Caki2 (cell line): ENCODE measurements at regions not wholly inside any gene's neighbourhood (a gene's known extent, or its start where the extent isn't known, plus 50 kb on each side); places are given as distances from the start of the nearest gene placed in this dataset.
"Not testable (repeated sequence)": the region's sequence is repeated elsewhere in the genome, so short reads cannot be mapped to it uniquely, and the experiment has no call there.

Experiments
- DNase-seq: peaks from one replicate; pipeline ENCODE4 v3.0.0-alpha.2; 2015; ENCODE audit warnings: low read depth
- in situ Hi-C: cut with HindIII; loops from 2 replicates; pipeline ENCODE4 v1.10.0; 2016; ENCODE audit warnings: low sequenced_read_pairs, low pct_unique_long_range_greater_than_20kb, mixed read lengths

DNA sequence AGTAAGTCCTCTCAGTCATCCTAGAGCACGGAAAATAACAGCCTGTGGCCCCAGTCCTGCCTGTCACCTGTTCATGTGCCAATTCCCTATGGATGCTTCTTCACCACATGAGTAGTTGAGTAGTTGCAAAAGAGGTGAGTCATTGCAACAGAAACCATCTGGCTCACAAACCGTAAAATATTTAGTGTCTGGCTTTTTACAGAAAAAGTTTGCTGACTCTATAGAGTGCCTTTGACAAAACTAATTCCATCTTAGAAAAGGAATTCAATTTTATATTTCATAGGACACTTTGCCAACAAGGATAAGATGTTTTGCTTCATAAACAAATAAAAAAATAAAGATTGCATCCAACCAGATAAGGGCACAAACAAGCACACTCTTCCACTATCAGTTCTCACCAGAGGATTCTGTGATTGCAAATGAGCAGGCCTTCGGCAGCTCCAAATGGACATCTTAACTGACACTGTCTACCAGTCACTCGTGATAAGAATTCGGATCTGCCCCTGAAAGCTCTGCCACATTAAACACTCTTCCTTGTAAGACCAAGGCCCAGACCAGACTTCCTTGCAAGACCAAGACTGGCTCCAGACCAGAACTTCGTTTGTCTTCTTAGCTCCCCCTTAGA, 242.7 kb upstream of the SEMA3C start:
- in situ Hi-C loops = no loop called here
- peak; percentile 87 for DNase-seq

DNA sequence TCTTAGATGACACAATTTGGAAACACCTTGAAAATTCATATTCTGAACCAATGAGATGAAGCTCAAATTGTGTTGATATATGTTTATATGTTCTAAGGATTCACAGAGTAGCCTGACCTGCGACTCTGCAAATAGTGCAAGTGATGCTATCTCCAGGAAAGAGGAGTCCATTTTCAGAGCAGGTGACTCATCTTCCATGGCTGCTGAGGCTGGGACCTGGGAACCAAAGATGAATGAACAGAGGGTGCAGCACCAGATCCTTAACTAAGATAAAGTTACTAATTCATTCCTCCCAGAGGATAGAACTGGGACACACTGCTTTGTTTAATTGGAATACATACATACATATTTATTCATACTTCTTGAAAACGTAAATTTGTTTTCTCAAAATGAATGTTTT, 240.6 kb upstream of the SEMA3C start:
- in situ Hi-C loops = no loop called here
- peak; percentile 67 for DNase-seq

DNA sequence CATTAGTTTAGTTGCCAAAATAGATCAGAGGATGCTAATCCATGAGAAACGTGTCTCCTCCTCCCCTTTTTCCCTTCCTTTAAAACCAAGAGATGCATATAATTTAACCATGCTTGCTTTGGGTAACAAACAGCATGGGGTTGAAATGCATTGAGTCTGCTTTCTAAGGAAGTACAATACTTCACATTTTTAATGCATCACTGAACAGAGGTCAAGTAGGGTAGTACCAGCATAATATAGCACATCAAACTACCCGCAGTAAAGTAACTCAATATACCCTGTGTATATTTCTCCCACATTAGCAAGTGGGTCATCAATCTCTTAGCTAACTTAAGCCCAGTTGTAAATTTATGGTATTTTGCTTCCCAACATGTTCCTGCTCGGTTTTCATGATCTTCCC, 239.3 kb upstream of the SEMA3C start:
- in situ Hi-C loops = no loop called here
- DNase-seq = peak; percentile 60

DNA sequence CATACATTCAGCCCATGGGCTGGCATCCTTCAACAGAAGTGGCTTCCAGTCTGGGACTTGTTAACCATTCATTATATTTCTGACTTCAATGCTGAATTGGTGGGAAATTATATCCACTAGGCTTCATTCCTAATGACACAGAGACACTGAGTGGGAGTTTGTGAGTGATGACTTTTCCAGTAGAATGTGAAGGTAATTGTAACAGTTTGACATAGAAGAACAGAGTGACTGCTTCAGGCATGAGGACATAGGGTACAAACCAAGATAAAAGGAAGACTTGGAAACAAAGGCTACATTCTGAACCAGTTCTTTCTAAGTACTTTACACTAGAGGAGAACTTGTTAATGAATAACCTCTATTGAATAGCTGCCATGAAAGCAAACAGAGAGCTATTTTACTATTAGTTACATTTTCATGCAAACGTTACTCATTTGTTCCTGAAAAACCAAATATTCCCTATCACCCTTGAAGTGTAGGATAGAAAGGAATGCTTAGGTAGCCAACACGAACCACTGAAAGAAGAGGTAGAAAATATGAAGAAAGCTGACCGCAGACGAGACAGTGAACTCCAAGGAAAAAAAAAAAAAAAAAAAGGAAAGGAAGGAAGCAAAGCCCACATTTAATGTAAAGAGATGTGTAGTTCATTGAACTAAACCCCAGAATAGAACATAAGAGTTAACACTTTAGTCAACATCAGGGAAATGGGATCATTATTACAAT, 237.0 kb upstream of the SEMA3C start:
- DNase-seq = peak; percentile 93
- in situ Hi-C loops = no loop called here

DNA sequence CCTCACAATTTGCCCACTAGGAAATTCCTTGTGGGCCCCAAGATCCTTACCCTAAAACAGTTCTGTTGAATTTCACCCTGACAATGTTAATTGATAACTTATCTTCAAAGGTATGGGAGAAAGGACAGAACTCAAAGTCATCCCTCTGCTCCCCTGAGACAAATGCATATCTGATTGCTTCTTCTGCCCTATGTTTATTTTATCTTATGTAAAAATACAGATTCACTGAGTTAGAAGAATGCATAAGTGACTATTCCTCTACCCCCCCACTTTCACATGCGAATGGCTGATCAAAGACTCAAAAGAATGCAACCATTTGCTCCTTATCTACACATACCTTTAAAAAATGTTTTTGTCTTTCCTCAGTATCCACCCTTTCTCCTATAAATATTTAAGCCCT, 235.7 kb upstream of the SEMA3C start:
- DNase-seq = no peak
- in situ Hi-C loops = no loop called here

DNA sequence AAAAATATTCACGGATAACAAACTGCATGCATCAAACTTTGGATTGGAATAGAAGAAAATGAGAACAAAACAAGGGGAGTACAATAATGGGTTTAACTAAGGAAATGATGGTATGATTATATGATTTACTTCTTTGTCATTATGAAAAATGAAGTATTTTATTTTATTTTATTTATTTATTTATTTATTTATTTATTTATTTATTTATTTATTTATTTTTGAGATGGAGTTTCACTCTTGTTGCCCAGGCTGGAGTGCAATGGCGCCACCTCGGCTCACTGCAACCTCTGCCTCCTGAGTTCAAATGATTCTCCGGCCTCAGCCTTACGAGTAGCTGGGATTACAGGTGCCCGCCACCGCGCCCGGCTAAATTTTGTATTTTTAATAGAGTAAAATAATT, 234.1 kb upstream of the SEMA3C start:
- in situ Hi-C loops, DNase-seq: not testable (repeated sequence)

DNA sequence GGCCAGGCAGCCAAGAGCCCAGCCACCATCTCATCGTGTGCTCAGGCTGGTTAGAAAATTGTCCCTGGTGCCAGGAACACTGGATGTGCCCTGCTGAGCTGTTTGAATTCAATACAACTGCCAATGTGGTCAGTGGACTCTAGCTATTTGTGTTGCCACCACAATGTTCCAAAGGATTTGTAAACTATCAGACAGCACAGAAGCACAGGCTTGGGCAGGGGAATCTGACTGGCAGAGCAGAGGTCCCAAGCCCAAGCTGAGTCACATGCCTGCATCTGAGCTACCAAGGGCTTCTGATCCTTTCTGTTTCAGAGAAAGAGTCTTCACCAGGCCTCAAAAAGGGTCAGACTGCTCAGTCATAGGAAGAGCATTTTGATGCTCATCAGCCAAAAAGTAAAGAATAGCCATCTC, 232.1 kb upstream of the SEMA3C start:
- in situ Hi-C loops = no loop called here
- no peak for DNase-seq

DNA sequence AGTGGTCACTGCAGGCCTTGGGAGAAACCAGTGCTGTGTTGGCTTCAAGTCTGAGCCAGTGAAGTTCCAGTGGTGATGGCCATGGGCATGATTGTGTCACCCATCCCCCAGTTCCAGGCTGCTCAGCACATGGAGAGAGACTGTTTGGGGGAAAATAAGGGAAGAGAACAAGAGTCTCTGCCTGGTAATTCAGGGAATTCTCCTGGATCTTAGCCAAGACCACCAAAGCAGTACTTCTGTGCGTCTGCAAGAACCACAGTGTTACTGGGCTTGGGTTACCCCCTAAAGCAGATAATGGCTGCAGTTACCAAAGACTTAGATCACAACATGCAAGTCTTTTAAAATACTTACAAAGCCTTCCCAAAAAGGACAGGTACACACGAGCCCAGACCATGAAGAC, 225.0 kb upstream of the SEMA3C start:
- in situ Hi-C loops = no loop called here
- no peak for DNase-seq

DNA sequence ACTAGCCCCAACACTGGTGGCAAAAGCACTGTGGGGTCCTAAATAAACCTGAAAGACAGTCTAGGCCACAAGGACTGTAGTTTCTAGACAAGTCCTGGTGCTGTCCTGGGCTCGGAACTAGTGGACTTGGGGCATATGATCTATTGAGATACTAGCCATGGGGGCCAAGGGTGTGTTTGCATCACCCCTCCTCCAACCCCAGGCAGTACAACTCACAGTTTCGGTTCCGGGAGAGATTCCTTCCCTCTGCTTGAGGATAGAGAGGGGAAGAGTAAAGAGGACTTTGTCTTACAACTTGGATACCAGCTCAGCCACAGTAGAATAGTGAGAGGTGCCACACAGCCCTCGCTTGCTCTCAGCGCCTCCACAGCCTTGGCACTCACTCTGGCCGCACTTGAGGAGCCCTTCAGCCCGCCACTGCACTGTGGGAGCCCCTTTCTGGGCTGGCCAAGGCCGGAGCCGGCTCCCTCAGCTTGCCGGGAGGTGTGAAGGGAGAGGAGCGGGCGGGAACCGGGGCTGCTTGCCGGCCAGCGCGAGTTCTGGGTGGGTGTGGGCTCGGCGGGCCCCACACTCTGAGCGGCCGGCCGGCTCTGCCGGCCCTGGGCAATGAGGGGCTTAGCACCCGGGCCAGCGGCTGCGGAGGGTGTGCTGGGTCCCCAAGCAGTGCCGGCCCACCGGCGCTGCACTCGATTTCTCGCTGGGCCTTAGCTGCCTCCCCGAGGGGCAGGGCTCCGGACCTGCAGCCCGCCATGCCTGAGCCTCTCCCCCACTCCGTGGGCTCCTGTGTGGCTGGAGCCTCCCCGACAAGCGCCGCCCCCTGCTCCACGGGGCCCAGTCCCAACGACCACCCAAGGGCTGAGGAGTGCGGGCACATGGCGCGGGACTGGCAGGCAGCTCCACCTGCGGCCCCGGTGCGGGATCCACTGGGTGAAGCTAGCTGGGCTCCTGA, 222.7 kb upstream of the SEMA3C start:
- DNase-seq, in situ Hi-C loops: not testable (repeated sequence)

DNA sequence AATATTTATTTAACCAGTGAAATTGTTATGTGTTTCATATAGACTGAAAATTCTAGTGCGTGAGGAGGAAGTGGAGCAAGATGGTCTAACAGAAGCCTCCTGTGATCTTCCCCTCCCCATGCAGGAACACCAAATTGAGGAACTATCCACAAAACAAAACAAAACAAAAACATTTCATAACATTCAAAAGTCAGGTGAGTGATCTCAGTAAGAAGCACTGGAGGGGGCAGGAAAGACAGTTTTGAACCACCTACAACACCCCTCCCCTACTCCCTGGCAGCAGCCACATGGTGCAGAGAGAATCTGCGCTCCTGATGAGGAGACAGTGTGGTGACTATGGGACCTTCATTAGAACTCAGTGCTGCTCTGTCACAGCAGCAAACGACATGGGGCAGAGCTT, 221.9 kb upstream of the SEMA3C start:
- in situ Hi-C loops = no loop called here

DNA sequence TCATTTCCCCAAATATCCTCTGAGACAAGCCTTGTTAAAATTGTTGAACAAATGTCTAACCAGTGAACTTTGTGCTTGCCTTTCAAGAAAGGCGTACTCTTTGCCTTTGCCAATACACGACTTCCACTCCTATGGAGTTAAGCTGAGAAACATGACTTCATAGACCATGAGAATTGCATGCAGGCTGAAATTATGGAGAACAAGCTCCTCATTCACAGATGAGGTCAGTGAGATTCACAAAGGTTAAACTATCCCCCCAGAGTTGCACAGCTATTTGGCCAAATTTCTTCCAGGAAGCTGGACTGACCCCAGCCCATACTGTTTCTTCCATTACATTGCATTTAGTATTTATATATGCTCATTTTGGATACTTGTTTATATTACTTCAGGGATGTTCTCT, 221.4 kb upstream of the SEMA3C start:
- in situ Hi-C loops = no loop called here
- DNase-seq = no peak

More for the DNA sequence above, 221.9 kb upstream of the SEMA3C start:
- no peak for DNase-seq

DNA sequence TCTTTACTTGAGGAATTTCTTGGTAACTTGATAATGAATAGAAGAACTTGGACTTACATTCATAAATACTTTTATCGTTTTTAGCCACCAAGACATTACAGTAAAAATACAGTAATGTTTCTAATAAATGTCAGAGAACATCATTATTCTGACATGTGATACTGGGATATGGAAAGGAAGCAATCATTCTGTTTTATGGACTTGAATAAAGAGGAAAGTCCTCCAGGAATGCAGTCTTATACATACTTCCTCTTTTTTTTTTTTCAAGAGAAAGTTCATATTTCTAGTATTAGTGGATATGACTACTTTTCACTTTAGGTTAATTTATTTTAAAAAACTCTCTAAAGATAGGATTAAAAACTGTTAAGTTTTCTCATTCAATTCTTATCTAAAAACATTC, 220.0 kb upstream of the SEMA3C start:
- in situ Hi-C loops = no loop called here
- no peak for DNase-seq

DNA sequence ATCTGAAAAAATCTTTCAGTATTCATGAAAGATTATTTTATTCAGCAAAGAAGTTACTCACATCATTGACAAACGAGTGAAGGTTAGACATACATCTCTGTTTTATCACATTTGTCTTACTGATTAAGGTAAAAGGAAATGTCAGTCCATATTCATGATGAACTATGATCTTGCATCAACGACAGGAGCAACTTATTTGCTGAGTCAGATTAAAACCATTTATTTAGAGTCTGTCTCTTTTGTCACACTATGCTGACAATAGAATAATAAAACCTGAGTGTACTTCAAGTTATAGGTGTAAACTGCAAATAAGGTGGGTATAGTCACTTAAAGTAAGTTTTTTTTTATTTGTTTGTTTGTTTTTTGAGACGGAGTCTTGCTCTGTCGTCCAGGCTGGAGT, 216.5 kb upstream of the SEMA3C start:
- in situ Hi-C loops = no loop called here
- no peak for DNase-seq

DNA sequence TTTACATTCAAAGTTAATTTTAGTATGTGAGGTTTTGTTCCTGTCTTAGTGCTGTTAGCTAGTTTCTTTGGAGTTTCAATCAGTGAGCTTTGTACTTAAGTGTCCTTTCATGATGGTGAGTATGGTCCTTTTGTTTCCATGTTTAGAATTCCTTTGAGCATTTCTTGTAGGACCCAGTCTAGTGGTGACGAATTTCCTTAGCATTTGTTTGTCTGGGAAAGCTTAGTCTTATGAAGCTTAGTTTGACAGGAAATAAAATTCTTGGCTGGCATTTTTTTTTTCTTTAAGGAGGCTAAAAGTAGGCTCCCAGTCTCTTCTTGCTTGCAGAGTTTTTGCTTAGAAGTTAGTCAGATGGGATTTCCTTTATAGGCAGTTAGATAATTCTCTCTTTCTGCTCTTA, 209.2 kb upstream of the SEMA3C start:
- in situ Hi-C loops = no loop called here
- no peak for DNase-seq

DNA sequence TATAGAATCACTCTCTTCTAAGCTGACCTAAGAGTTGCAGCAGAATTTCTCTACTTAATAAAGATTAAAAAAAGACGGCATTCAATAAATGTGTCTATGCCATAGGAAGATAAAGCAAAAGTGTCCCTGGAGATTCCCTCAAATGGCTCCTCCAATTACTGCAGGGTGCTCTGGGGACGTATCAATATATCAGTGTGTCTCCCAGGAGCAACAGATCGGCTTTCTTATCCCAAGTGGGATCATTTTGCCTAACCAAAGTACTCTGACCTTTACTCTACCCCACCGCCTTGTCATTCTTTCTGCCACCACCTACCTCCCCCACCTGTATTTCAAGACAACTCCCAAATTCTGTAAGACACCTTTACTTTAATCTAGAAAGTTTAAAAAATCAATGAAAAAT, 202.0 kb upstream of the SEMA3C start:
- in situ Hi-C loops = no loop called here
- no peak for DNase-seq

DNA sequence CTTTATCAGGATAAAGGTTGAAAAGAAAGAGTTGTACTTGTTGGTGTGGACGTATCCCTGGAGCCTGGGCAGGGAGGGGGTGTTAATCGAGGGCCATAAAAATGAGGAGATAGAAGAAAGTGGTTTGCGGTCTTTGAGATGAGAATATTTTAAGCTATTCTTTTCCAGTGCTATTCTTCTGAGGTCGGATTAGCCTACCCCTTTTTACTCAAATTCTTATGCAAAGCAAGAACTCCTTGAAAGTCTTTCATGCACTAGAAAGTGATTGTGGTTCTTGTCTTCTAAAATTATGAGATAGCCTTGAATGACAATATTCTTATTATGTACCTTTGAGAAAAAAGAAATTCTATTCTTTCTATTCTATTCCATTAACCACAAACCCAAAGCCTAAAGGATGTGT, 201.3 kb upstream of the SEMA3C start:
- no peak for DNase-seq
- in situ Hi-C loops = no loop called here

DNA sequence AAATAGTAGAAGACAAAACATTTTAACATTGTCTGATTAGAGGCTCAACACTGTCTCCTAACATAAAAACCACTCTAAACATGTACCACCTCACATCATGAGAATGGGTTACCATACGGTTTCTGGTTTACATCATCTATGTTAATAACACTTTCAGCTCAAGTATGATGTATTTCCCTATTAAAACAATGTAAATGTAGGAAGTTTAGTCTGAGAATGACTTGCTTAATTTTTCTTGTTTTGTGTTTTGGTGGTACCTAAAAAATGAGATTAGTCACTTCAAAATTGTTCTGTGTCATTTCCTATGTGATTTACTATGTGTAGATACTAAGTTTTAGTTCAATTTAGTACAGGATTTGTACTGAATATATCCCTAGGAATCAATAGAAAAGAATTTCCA, 195.8 kb upstream of the SEMA3C start:
- DNase-seq = no peak
- in situ Hi-C loops = no loop called here

DNA sequence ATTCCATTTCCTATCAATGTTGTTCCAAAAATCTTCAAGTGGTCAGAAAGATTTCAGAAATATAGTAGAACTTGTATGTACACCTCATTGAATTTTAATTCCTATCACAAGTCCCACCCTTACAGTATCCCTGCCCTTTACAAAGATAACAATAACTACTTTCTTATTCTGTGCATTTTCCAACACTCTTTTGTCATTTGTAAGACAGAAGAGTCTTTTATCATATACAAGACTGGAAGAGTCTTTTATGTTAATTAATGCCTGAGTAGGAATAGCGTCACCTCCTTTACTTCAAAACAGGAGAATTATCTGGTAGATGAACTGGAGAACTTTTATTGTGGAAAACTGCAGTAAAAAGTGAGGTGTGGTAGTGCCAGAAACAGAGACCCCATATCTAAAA, 193.9 kb upstream of the SEMA3C start:
- no peak for DNase-seq
- in situ Hi-C loops = no loop called here
